ENCODE measurements at regions not wholly inside any gene's neighbourhood (a gene's known extent, or its start where the extent isn't known, plus 50 kb on each side); places are given as distances from the start of the nearest gene placed in this dataset.
A peak's percentile ranks its signal among the peaks of the same experiment; 100 is the strongest.

GRCh38 chr13:57832187-57832586, 200.6 kb downstream of the PCDH17 start:
- no peaks in the 10 kb centered on the region for H3K36me3 ChIP-seq (ENCODE audit: insufficient read depth in 1 of 2, low read depth in 1 of 2)
- no peak for TF ChIP-seq CTCF (IDR thresholded peaks at IDR 0.05)
- DNase-seq (peak in 1 of 2 donors; percentile 33), ATAC-seq (no peak)
- no peaks in the 10 kb centered on the region for H3K9me3 ChIP-seq
- no peaks in the 10 kb centered on the region for H3K4me1 ChIP-seq
- WGBS, 3 donors = 64 to 71% (median 65%) methylated on average over 8 of the region's 8 CpGs
- intact Hi-C loops (cut with DNase I) = no loop called here
- H3K27me3 ChIP-seq (ENCODE audit: insufficient read depth in 3 of 3, low read length in 2 of 3) = no peaks in the 10 kb centered on the region
- no peak overlapping the region for H3K27ac ChIP-seq
- H3K4me3 ChIP-seq = no peak overlapping the region

GRCh38 chr13:57837801-57838200, 206.3 kb downstream of the PCDH17 start:
- TF ChIP-seq CTCF (IDR thresholded peaks at IDR 0.05) = no peak
- Histone ChIP-seq H3K4me1 (no peaks in the 10 kb centered on the region), H3K4me3 (no peak overlapping the region), H3K27me3 (ENCODE audit: insufficient read depth in 3 of 3, low read length in 2 of 3) (no peaks in the 10 kb centered on the region), H3K9me3 (no peaks in the 10 kb centered on the region), H3K27ac (no peak overlapping the region), H3K36me3 (ENCODE audit: insufficient read depth in 1 of 2, low read depth in 1 of 2) (no peaks in the 10 kb centered on the region)
- intact Hi-C loops (cut with DNase I) = no loop called here
- no peak for DNase-seq
- ATAC-seq = no peak

- Histone ChIP-seq H3K27ac (no peak overlapping the region), H3K4me1 (no peaks in the 10 kb centered on the region), H3K36me3 (ENCODE audit: insufficient read depth in 1 of 2, low read depth in 1 of 2) (no peaks in the 10 kb centered on the region), H3K9me3 (peaks cover 6% of the 10 kb centered on the region), H3K4me3 (no peak overlapping the region), H3K27me3 (ENCODE audit: insufficient read depth in 3 of 3, low read length in 2 of 3) (no peaks in the 10 kb centered on the region)
- WGBS, 3 donors = 79 to 85% (median 81%) methylated on average over 1 of the region's 1 CpG
- intact Hi-C loops (cut with DNase I) = no loop called here
- DNase-seq (no peak), ATAC-seq (no peak)
- no peak for TF ChIP-seq CTCF (IDR thresholded peaks at IDR 0.05)
These were observed 212.0 kb downstream of the PCDH17 start for GRCh38 chr13:57843521-57843920.

GRCh38 chr13:57846600-57847173, 215.1 kb downstream of the PCDH17 start:
- H3K27me3 ChIP-seq (ENCODE audit: insufficient read depth in 3 of 3, low read length in 2 of 3) = no peaks in the 10 kb centered on the region
- H3K27ac ChIP-seq = no peak overlapping the region
- intact Hi-C loops (cut with DNase I) = no loop called here
- TF ChIP-seq CTCF (IDR thresholded peaks at IDR 0.05) = no peak
- H3K36me3 ChIP-seq (ENCODE audit: insufficient read depth in 1 of 2, low read depth in 1 of 2) = no peaks in the 10 kb centered on the region
- WGBS, 3 donors = 87 to 94% (median 90%) methylated on average over 4 of the region's 4 CpGs
- no peak overlapping the region for H3K4me3 ChIP-seq
- no peak for DNase-seq
- H3K4me1 ChIP-seq = no peaks in the 10 kb centered on the region
- H3K9me3 ChIP-seq = peaks cover 6% of the 10 kb centered on the region
- no peak for ATAC-seq

- Histone ChIP-seq H3K27ac (no peak overlapping the region), H3K4me3 (no peak overlapping the region), H3K4me1 (no peaks in the 10 kb centered on the region), H3K27me3 (ENCODE audit: insufficient read depth in 3 of 3, low read length in 2 of 3) (no peaks in the 10 kb centered on the region), H3K9me3 (no peaks in the 10 kb centered on the region), H3K36me3 (ENCODE audit: insufficient read depth in 1 of 2, low read depth in 1 of 2) (no peaks in the 10 kb centered on the region)
- intact Hi-C loops (cut with DNase I) = no loop called here
- DNase-seq = no peak
- TF ChIP-seq CTCF (IDR thresholded peaks at IDR 0.05) = no peak
- 0 to 6% (median 6%) methylated on average over 1 of the region's 1 CpG for WGBS, 3 donors
- ATAC-seq = no peak
These were observed 226.4 kb downstream of the PCDH17 start for GRCh38 chr13:57857945-57858344.

Measured in psoas muscle (tissue), 7 donors.